GM08714 (cell line): ENCODE measurements at regions not wholly inside any gene's neighbourhood (a gene's known extent, or its start where the extent isn't known, plus 50 kb on each side); places are given as distances from the start of the nearest gene placed in this dataset.

Source experiments
- H3K4me3 ChIP-seq: fragments of 200-500 bp; sonication (Bioruptor generic); 2 replicates; pipeline ENCODE4 v1.5.1; 2014; ENCODE audit warnings: mild to moderate bottlenecking, low read length, inconsistent platforms
- ZNF274 ChIP-seq: IDR thresholded peaks from 2 replicates; pipeline ENCODE4 v1.6.1; 2012; ENCODE audit warnings: mild to moderate bottlenecking, low read depth, low read length

DNA sequence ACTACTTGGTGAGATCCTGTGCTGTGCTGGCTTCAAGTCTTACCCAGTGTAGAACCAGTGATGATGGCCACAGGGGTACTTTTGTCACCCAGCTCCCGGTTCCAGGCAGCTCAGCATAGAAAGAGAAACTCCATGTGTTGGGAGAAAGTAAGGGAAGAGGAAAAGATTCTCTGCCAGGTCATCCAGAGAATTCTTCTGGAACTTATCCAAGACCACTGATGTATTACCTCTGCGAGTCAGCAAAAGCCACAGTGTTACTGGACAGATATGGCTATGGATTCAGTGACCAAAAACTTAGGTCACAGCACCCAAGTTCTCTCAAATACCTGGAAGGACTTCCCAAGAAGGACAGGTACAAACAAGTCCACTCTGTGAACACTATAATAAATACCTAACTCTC is 399.5 kb upstream of the MIR17HG start:
- no peak overlapping the region for H3K4me3 ChIP-seq
- TF ChIP-seq ZNF274: no peak

DNA sequence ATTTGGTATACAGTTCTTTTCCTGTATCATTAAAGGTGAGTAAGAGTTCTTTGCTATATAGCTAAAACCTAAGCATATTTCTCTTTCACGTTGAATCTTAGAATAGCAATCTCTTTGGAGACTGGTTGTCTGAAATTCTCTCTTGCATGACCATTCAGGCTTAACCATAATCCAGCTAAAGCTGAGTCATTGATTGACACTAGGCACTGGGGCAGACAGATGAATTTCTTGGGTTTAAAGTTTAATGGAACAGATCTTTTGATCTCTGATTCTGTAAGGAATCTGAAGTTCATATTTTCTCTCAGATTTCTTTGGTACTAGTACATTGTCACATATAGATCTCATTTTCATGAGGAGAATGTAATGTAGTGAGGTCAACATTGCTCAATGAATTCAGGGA is 397.3 kb upstream of the MIR17HG start:
- no peak overlapping the region for H3K4me3 ChIP-seq
- TF ChIP-seq ZNF274: no peak

DNA sequence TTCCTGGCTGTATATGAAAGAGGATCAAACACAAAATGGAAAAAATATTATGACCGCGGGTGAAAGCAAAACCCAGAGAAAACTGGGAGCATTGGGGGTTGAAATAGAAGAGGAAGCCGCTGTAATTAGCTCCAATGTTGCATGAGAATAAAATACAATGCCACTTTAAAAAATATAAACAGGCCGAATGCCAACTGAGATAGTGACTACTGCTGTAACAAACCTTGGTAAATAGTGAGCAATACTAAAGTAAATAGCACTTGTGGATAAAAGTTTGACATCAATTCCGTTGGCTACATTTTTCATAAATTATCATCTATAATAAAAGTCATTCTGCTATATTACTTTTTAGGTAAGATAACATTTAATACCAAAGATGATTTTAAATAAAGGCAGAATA is 395.8 kb upstream of the MIR17HG start:
- H3K4me3 ChIP-seq: no peak overlapping the region
- no peak for TF ChIP-seq ZNF274

DNA sequence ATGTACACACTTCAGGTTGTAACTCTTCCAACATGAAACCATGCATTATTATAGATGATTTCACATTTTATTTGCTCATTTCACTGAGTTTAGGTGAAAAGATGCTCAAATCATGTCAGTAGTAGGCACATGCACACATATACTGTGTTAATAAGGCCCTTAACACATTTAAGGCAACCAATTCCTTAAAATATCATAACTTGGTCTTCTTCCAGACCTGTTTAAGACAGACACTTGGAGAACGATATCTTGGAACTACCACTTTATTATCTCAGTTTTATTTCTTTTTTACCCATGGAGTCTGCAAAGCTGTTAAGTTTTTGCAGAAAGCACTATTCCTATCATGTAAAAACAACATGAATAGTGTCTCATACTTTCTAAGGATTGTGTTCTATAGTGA is 395.2 kb upstream of the MIR17HG start:
- no peak overlapping the region for H3K4me3 ChIP-seq
- TF ChIP-seq ZNF274: no peak

DNA sequence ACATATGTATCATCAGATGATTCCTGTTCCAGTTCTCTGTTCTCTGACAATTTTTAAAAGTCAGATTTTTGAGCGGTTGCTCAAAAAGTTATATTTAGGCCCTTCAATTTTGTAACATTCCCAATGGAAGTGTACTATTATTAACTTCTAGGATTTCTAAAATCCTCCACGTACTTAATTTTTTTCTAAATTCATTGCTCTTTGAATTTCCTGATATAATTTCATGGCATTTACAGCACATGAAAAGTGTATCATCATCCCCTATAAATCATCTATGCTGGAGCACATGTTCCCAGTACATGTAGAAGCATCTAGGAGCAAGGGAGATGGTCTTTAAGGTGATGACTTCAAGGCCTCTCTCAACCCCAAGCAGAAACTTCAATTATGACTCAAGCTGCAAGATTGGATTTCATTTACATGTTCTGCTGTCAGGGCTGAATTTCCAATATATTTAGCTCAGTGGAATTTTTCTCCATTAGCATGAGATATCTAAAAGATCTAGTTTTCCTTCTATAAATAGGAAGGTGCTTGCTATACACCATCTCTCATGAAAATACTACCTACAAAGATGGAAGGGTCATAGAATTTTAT is 392.8 kb upstream of the MIR17HG start:
- no peak overlapping the region for H3K4me3 ChIP-seq
- no peak for TF ChIP-seq ZNF274

DNA sequence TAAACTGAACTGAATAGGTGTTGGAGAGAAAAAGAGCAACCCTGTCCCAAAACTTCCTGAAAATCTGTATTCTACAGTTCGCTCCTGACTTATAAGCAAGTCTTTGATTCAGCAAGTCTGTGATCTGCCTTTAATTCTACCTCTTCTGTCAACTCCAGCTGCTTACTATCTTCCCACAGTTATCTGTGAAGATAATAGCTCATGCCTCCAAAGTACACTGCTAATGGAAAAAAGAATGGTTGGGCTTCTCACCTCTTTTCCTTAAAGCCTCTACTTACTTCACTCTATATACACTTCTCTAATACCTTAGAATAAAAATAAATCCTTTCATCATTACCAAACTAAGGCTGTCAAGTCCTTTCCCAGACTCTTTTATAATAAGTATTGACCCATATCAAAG is 391.5 kb upstream of the MIR17HG start:
- H3K4me3 ChIP-seq: no peak overlapping the region
- TF ChIP-seq ZNF274: no peak

DNA sequence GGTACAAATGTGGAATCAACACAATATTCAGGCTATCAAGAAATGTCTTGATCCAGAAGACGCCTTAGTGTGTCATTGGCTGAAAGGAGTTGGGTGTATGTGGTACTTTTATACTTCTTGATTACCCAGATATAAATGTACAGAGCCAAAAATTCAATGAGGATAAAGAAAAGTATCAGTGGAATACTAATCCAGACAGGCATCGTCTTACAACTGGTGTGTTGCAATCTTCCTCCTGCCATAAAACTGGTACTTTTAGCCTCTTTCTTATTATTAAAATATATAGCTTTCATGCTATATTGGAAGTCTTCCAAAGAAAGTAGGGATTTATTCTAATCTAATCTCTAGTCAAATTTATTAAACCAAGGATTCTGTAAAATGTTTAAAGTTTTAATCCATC is 388.6 kb upstream of the MIR17HG start:
- H3K4me3 ChIP-seq: no peak overlapping the region
- TF ChIP-seq ZNF274: no peak

DNA sequence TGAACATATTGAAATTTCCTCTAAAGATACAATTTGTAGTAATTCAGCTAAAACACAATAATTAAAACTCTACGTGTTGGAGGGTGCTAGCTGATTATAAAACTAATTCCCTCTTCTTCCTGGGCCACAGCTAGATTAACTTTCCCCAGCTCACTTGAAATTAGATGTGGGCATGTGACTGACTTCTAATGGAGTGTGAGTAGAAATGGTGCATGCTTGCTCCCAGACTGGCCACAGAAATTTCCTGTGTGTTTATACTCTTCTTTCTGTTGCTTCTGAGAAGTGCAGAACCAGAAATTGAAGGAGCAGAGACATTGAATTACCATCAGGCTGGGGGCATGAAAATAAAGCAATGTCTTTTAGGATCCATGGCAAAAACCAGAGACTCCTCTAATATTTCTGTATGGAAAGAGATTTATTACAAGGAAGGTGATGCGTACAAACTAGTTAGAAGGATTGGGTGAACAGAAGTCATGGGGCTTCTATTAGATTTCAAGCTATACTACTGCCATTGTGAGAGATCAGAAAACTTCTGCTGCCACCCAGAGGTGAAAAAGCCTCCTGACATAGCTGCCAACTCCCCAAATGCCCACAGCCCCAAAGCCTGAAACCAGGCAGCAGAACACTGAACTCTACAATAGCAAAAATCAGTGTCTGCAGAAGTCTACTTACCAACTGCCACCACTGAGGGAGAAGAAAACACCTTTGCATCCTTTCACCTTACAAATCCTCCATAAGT is 379.2 kb upstream of the MIR17HG start:
- TF ChIP-seq ZNF274: no peak
- no peak overlapping the region for H3K4me3 ChIP-seq

DNA sequence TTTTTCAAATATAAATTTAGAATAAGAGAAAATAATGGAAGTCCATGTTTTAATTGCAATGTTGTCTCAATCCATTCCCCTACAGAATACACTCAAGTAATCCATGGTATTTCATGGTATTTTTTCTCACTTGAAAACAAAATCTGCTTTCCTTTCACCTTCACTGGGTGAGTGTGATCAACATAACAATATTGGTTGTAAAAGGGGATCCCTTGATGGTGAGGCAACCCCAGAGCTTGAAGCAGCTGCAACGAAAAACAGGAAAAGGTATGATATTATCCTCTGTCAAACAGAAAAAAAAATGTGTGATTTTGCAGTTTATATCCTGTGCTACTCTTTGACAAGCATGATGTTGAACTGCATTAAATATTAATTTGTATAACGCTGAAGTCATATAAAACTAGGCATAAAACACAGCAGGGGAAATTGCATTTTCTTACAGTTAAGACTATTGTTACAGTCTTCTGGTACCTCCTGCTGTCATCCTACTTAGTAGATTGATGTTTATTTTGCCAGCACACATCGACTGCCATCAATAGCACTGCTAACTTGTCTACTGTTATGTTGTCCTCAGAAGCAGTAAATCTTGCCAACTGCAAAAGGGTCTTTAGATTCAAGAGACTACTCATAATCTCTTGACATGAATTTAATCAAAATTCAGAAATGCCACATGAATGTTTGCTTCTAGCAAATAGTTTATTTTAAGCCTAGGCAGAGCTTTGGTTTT is 373.1 kb upstream of the MIR17HG start:
- no peak for TF ChIP-seq ZNF274
- no peak overlapping the region for H3K4me3 ChIP-seq

DNA sequence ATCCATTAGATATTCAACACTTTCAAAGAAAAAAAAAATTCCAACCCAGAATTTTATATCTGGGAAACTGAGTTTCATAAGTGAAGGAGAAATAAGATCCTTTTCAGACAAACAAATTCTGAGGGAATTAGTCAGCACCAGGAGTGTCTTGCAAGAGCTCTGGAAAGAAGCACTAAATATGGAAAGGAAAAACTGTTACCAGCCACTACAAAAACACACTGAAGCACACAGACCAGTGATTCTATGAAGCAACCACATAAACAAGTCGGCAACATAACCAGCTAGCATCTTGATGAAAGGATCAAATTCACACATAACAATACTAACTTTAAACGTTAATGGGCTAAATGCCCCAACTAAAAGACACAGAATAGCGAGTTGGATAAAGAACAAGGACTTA is 368.4 kb upstream of the MIR17HG start:
- H3K4me3 ChIP-seq: no peak overlapping the region
- no peak for TF ChIP-seq ZNF274

DNA sequence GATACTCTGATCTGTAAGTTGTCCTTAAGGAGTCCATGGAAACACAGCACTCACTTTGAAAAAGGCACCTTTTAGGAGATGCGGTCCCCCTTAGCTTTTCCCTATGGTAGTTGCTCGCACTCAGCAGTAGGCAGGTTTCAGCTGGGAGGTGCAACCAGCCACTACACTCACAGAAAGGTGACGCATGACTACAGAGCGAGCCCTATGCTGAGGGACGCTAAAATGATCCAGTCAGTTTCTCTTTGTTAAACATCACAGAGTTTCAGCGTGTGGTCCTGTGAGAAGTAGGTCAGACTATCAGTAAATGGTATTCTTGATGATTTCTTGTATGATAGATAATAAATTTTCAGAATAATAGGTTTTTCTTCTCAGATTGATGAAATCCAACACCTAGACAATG is 362.7 kb upstream of the MIR17HG start:
- no peak overlapping the region for H3K4me3 ChIP-seq
- no peak for TF ChIP-seq ZNF274

DNA sequence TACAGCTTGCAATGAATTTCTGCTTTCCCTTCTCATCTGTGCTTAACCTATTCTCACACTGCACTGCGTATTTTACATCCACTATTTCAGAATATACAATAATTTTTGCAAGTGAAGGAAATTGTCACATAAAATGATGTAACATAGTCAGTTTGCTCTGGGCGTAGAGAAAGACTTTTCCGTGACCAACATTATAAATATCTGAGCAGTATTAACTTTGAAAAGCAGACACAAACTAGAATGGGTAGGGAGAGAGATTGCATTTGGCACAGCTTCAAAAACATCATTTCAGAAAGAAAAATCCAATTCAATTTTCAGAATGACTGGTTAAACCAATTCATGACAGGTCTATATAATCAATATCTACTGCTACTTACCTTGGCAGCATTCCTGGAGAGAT is 352.5 kb upstream of the MIR17HG start:
- TF ChIP-seq ZNF274: no peak
- H3K4me3 ChIP-seq: no peak overlapping the region

DNA sequence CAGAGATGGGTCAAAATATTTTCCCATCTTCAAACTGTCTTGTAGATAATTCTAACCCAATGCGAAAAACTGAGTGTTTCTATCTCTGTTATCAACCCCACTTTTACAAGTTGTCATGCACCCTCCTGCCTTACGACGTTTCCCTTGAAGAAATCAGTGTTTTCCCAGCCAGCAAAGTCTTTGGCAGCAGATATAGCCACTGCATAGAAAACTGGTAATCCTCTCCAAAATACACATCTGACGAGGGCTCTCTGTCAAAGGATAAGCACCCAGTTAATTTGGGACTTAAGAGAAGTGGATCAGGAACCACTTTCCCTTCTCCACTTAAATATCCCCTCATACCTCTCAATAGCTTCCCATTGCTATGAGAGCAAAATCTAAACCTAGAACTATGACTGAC is 351.9 kb upstream of the MIR17HG start:
- TF ChIP-seq ZNF274: no peak

DNA sequence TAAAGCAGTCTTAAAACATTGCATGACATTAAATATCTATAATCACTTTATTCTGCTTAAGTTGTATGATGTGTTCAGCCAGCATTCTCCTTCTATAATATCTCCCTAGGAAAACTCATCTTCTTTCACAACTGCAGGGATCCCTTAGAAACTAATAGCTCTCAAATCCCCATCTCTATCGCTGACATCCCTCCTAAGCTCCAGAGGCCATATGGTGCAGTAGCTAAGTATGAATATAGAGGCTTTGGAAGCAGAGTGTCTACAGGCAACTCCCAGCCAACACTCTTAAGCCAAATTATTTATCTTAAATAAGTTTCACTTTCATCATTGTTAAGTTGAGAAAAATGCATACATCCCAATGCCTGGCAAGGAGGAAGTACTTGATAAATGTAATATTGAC is 349.5 kb upstream of the MIR17HG start:
- H3K4me3 ChIP-seq: no peak overlapping the region
- TF ChIP-seq ZNF274: no peak

More for the DNA sequence above, 351.9 kb upstream of the MIR17HG start:
- no peak overlapping the region for H3K4me3 ChIP-seq

DNA sequence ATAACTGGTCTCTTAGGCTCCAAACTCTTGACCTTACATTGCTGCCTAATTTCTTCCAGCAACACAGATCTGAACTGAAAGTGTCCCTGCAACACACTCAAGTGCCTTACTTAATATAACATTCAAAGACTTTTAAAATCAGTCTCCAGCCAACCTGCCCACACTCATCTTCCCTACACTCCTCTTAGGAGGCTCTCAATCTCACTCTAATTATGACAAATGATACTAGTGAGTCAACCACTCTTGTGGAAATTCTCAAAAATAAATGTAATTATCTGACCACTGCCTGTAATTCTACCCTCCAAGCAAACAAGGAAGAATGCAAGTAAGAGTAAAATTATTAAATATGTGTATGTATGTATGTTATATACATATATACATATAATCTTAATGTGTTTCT is 348.1 kb upstream of the MIR17HG start:
- no peak for TF ChIP-seq ZNF274
- H3K4me3 ChIP-seq: no peak overlapping the region
